ENCODE measurements at regions not wholly inside any gene's neighbourhood (a gene's known extent, or its start where the extent isn't known, plus 50 kb on each side); places are given as distances from the start of the nearest gene placed in this dataset.

DNA sequence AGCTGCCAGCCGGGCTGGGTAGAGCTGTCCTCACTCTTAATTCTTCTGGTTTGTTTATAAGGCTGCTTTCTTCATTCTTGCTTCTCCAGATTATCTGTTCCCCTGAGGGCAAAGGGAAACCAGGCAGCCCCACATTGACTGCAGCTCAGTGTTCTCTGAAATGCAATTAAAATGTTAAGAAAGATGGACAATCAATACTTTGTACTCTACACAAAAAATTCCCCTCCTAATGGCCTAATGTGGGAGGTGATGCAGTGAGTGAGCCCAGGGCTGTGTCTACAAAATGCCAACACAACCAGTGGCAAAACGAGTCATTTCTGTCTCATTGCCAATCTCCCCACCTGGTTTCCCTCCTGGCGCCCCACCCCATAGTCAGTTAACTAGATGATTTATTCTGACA is 541.7 kb upstream of the RAB6C start:
- Histone ChIP-seq H3K79me2 (ENCODE audit: control insufficient read depth, insufficient read depth, low read length) (no peaks in the 10 kb centered on the region), H3K4me2 (ENCODE audit: control insufficient read depth, extremely low read depth, insufficient read depth, low read depth, low read length) (no peak overlapping the region), H3K36me3 (ENCODE audit: control insufficient read depth in 2 of 2, extremely low read depth in 1 of 2, insufficient read depth in 2 of 2, low read length in 2 of 2) (no peaks in the 10 kb centered on the region), H3K4me3 (ENCODE audit: control insufficient read depth in 2 of 3, extremely low read depth in 1 of 3, insufficient read depth in 2 of 3, low read depth in 1 of 3, low read length in 3 of 3) (no peak overlapping the region), H3K4me1 (ENCODE audit: control insufficient read depth, extremely low read depth, insufficient read depth, low read length) (no peaks in the 10 kb centered on the region), H3K9ac (ENCODE audit: control insufficient read depth, extremely low read depth, insufficient read depth, low read length) (no peak overlapping the region), H3K9me1 (ENCODE audit: control insufficient read depth, extremely low read depth, insufficient read depth, low read length) (no peaks in the 10 kb centered on the region), H3K27me3 (ENCODE audit: control insufficient read depth, extremely low read depth, insufficient read depth, low read length) (no peaks in the 10 kb centered on the region), H2AFZ (ENCODE audit: control insufficient read depth, low read length) (no peak overlapping the region), H3K9me3 (ENCODE audit: control insufficient read depth, low read depth, low read length) (no peaks in the 10 kb centered on the region), H4K20me1 (ENCODE audit: control insufficient read depth, extremely low read depth, insufficient read depth, low read length) (no peaks in the 10 kb centered on the region), H3K27ac (ENCODE audit: control insufficient read depth, insufficient read depth, low read length) (no peak overlapping the region)
- no peak for FAIRE-seq
- TF ChIP-seq, protein P1, sequence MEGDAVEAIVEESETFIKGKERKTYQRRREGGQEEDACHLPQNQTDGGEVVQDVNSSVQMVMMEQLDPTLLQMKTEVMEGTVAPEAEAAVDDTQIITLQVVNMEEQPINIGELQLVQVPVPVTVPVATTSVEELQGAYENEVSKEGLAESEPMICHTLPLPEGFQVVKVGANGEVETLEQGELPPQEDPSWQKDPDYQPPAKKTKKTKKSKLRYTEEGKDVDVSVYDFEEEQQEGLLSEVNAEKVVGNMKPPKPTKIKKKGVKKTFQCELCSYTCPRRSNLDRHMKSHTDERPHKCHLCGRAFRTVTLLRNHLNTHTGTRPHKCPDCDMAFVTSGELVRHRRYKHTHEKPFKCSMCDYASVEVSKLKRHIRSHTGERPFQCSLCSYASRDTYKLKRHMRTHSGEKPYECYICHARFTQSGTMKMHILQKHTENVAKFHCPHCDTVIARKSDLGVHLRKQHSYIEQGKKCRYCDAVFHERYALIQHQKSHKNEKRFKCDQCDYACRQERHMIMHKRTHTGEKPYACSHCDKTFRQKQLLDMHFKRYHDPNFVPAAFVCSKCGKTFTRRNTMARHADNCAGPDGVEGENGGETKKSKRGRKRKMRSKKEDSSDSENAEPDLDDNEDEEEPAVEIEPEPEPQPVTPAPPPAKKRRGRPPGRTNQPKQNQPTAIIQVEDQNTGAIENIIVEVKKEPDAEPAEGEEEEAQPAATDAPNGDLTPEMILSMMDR (optimal IDR thresholded peaks at IDR 0.05 in 1 of 3, IDR thresholded peaks at IDR 0.05 in 1 of 3, conservative IDR thresholded peaks at IDR 0.05 in 1 of 3; ENCODE audit: extremely low read depth in 1 of 3, insufficient read depth in 2 of 3, low read length in 3 of 3), result no peak
- no peak for TF ChIP-seq EZH2 (IDR thresholded peaks at IDR 0.05; ENCODE audit: low read length)
- no peak for DNase-seq (ENCODE audit: low read depth, low spot score)
- dilution Hi-C loops (cut with MboI; ENCODE audit: extremely low pct_ligation_motif_present, low sequenced_read_pairs), result no loop called here

DNA sequence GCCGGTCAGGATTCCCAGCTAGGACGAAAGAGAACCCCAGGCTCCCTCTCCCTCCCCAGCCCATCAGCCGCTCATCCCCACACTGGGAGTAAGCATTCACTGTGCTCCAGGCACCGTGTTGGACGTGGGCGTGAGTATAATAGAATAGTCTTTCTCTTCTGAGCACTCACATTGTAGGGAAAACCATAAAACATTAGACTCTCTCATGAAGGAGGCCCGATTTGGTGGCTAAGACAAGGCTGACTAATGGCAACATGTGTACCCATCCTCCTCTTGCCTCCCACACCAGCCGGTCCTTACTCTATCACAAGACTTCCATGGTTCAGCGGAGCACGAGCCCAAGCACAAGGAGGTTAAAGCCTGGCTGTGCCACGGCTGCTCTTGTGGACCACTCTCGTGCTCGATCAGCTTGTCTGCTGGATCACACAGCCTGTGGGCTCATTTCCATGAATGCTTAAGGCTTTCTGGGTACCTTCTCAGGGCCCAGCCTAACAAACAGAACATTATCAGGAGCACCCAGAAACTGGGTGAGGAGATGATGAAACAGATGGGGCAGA is 540.9 kb upstream of the RAB6C start:
- no peaks in the 10 kb centered on the region for H3K27me3 ChIP-seq (ENCODE audit: control insufficient read depth, extremely low read depth, insufficient read depth, low read length)
- H3K27ac ChIP-seq (ENCODE audit: control insufficient read depth, insufficient read depth, low read length), result no peak overlapping the region
- DNase-seq (ENCODE audit: low read depth, low spot score) (no peak), FAIRE-seq (no peak)
- TF ChIP-seq, protein P1 (optimal IDR thresholded peaks at IDR 0.05 in 1 of 3, IDR thresholded peaks at IDR 0.05 in 1 of 3, conservative IDR thresholded peaks at IDR 0.05 in 1 of 3; ENCODE audit: extremely low read depth in 1 of 3, insufficient read depth in 2 of 3, low read length in 3 of 3), result no peak
- TF ChIP-seq EZH2 (IDR thresholded peaks at IDR 0.05; ENCODE audit: low read length), result no peak
- dilution Hi-C loops (cut with MboI; ENCODE audit: extremely low pct_ligation_motif_present, low sequenced_read_pairs), result no loop called here
- H3K9me1 ChIP-seq (ENCODE audit: control insufficient read depth, extremely low read depth, insufficient read depth, low read length), result no peaks in the 10 kb centered on the region
- H3K79me2 ChIP-seq (ENCODE audit: control insufficient read depth, insufficient read depth, low read length), result no peaks in the 10 kb centered on the region
- H3K9me3 ChIP-seq (ENCODE audit: control insufficient read depth, low read depth, low read length), result no peaks in the 10 kb centered on the region
- no peak overlapping the region for H2AFZ ChIP-seq (ENCODE audit: control insufficient read depth, low read length)
- no peak overlapping the region for H3K4me2 ChIP-seq (ENCODE audit: control insufficient read depth, extremely low read depth, insufficient read depth, low read depth, low read length)
- H3K36me3 ChIP-seq (ENCODE audit: control insufficient read depth in 2 of 2, extremely low read depth in 1 of 2, insufficient read depth in 2 of 2, low read length in 2 of 2), result no peaks in the 10 kb centered on the region
- no peak overlapping the region for H3K9ac ChIP-seq (ENCODE audit: control insufficient read depth, extremely low read depth, insufficient read depth, low read length)
- no peak overlapping the region for H3K4me3 ChIP-seq (ENCODE audit: control insufficient read depth in 2 of 3, extremely low read depth in 1 of 3, insufficient read depth in 2 of 3, low read depth in 1 of 3, low read length in 3 of 3)
- H3K4me1 ChIP-seq (ENCODE audit: control insufficient read depth, extremely low read depth, insufficient read depth, low read length), result no peaks in the 10 kb centered on the region
- no peaks in the 10 kb centered on the region for H4K20me1 ChIP-seq (ENCODE audit: control insufficient read depth, extremely low read depth, insufficient read depth, low read length)
